Liver (tissue), 7 donors: ENCODE measurements at regions not wholly inside any gene's neighbourhood (a gene's known extent, or its start where the extent isn't known, plus 50 kb on each side); places are given as distances from the start of the nearest gene placed in this dataset.
"Not testable (repeated sequence)": the region's sequence is repeated elsewhere in the genome, so short reads cannot be mapped to it uniquely, and the experiment has no call there.

Experiments
- DNase-seq: peaks from one replicate; pipeline ENCODE4 v3.0.0-alpha.2; 2017; ENCODE audit warnings: low spot score
- H3K27ac ChIP-seq, 2 donors: one replicate each; pipeline ENCODE4 v1.7.0; 2013; ENCODE audit warnings: inconsistent platforms in 2 of 2, low read length in 2 of 2, control low read depth in 1 of 2, low read depth in 1 of 2, mild to moderate bottlenecking in 1 of 2
- H3K27me3 ChIP-seq, 4 donors: one replicate each; pipeline versions ENCODE4 v1.6.1 to v1.7.0; 2013; ENCODE audit warnings: low read length in 3 of 4, inconsistent platforms in 1 of 4, mild to moderate bottlenecking in 1 of 4, moderate library complexity in 1 of 4; ENCODE audit not compliant: control insufficient read depth in 4 of 4, insufficient read depth in 4 of 4
- H3K36me3 ChIP-seq, 4 donors: one replicate each; pipeline versions ENCODE4 v1.6.1 to v1.7.0; 2013; ENCODE audit warnings: low read length in 3 of 4, mild to moderate bottlenecking in 3 of 4, low read depth in 1 of 4, moderate library complexity in 1 of 4; ENCODE audit not compliant: control insufficient read depth in 4 of 4, insufficient read depth in 3 of 4
- H3K4me1 ChIP-seq, 4 donors: one replicate each; pipeline versions ENCODE4 v1.6.1 to v1.7.0; 2013; ENCODE audit warnings: low read length in 3 of 4, mild to moderate bottlenecking in 3 of 4, moderate library complexity in 1 of 4; ENCODE audit not compliant: control insufficient read depth in 4 of 4, insufficient read depth in 4 of 4
- H3K4me3 ChIP-seq, 3 donors: one replicate each; pipeline versions ENCODE4 v1.6.1 to v1.7.0; 2013; ENCODE audit warnings: low read length in 3 of 3, control low read depth in 1 of 3, low read depth in 1 of 3, mild to moderate bottlenecking in 1 of 3
- H3K9ac ChIP-seq, 2 donors: one replicate each; pipeline ENCODE4 v1.7.0; 2013; ENCODE audit warnings: low read length in 2 of 2, mild to moderate bottlenecking in 2 of 2, moderate library complexity in 2 of 2, control low read depth in 1 of 2, low read depth in 1 of 2
- H3K9me3 ChIP-seq, 4 donors: one replicate each; pipeline versions ENCODE4 v1.6.1 to v1.7.0; 2013; ENCODE audit warnings: low read length in 3 of 4; ENCODE audit not compliant: control insufficient read depth in 4 of 4
- ATF3 ChIP-seq: IDR thresholded peaks from 2 replicates; pipeline ENCODE4 v1.6.1; 2016; ENCODE audit warnings: antibody characterized with exemption
- EGR1 ChIP-seq, 2 donors: IDR thresholded peaks; 2 replicates each; pipeline ENCODE4 v1.6.1; 2016 to 2018; ENCODE audit warnings: antibody characterized with exemption in 2 of 2, low read depth in 2 of 2
- FOXA1 ChIP-seq: IDR thresholded peaks from 2 replicates; pipeline ENCODE4 v1.6.1; 2016; ENCODE audit warnings: antibody characterized with exemption
- GABPA ChIP-seq, 2 donors: IDR thresholded peaks in 1 of 2; conservative IDR thresholded peaks in 1 of 2; 2 replicates each; pipeline ENCODE4 v1.6.1; 2016; ENCODE audit warnings: antibody characterized with exemption in 2 of 2, mild to moderate bottlenecking in 1 of 2, moderate library complexity in 1 of 2
- HNF4G ChIP-seq: IDR thresholded peaks from 2 replicates; pipeline ENCODE4 v1.6.1; 2016; ENCODE audit warnings: antibody characterized with exemption
- NR2F2 ChIP-seq: IDR thresholded peaks from 2 replicates; pipeline ENCODE4 v1.6.1; 2016; ENCODE audit warnings: antibody characterized with exemption
- RXRA ChIP-seq, 2 donors: IDR thresholded peaks; 2 replicates each; pipeline ENCODE4 v1.6.1; 2017 to 2018; ENCODE audit warnings: antibody characterized with exemption in 2 of 2, mild to moderate bottlenecking in 1 of 2
- YY1 ChIP-seq: IDR thresholded peaks from 2 replicates; pipeline ENCODE4 v1.6.1; 2016; ENCODE audit warnings: antibody characterized with exemption, mild to moderate bottlenecking
- WGBS: extraction: QIAGEN DNeasy Blood & Tissue Kit; methylation state at CpG from one replicate; pipeline ENCODE4 v1.1.7; 2013; 5-methylcytosine and 5-hydroxymethylcytosine counted together
- donor health status: healthy.
- donor health status: healthy.
- donor health status: healthy.
- donor health status: healthy.

- H3K9ac ChIP-seq = no peak overlapping the region
- no peak overlapping the region for H3K27ac ChIP-seq
- 82% methylated on average over 23 of the region's 23 CpGs for WGBS
- H3K4me3 ChIP-seq = no peak overlapping the region
- no peaks in the 10 kb centered on the region for H3K36me3 ChIP-seq
- H3K27me3 ChIP-seq = no peaks in the 10 kb centered on the region
- no peak for TF ChIP-seq FOXA1
- TF ChIP-seq NR2F2 = no peak
- no peak for TF ChIP-seq RXRA (IDR thresholded peaks at IDR 0.05)
- TF ChIP-seq YY1 = no peak
- no peak for TF ChIP-seq ATF3
- no peak for TF ChIP-seq GABPA (IDR thresholded peaks at IDR 0.05 in 1 of 2, conservative IDR thresholded peaks at IDR 0.05 in 1 of 2)
- no peak for DNase-seq
- peaks cover 0 to 3% (median 0%) of the 10 kb centered on the region in 4 donors for H3K4me1 ChIP-seq
- peaks cover 0 to 4% (median 0%) of the 10 kb centered on the region in 4 donors for H3K9me3 ChIP-seq
These were observed 277.6 kb downstream of the ADGRD1 start for GRCh38 chr12:131231032-131231980.

DNA sequence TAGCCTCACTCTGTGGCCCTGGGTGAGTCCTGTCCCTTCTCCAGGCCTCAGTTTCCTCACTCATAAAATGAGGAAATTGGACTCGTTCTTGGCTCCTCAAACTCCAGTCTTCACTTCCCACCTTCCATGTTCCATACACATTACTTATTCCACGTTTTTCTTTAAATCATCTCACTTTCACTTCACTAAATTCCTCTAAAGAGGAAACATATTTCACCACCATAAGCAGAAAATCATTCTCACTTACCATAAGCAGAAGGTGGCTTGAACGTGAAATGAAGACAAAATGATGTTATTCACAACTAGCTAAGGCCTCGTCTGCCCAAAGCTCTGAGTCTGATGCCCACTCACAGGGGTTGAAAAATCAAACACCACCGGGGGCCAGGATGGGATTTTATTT is 278.3 kb downstream of the ADGRD1 start:
- no peak overlapping the region for H3K27ac ChIP-seq
- no peak overlapping the region for H3K4me3 ChIP-seq
- 77% methylated on average over 5 of the region's 5 CpGs for WGBS
- H3K9ac ChIP-seq = no peak overlapping the region
- peaks cover 0 to 3% (median 0%) of the 10 kb centered on the region in 4 donors for H3K4me1 ChIP-seq
- DNase-seq = no peak
- no peaks in the 10 kb centered on the region for H3K36me3 ChIP-seq
- peaks cover 0 to 4% (median 0%) of the 10 kb centered on the region in 4 donors for H3K9me3 ChIP-seq
- no peaks in the 10 kb centered on the region for H3K27me3 ChIP-seq
- TF ChIP-seq HNF4G = no peak
- TF ChIP-seq EGR1 (IDR thresholded peaks at IDR 0.05; ENCODE audit: low read depth in 2 of 2) = no peak

- not testable (repeated sequence) for H3K4me1 ChIP-seq, H3K4me3 ChIP-seq, H3K9ac ChIP-seq, H3K36me3 ChIP-seq, H3K27ac ChIP-seq, H3K9me3 ChIP-seq, H3K27me3 ChIP-seq, DNase-seq
- WGBS = 95% methylated on average over 14 of the region's 14 CpGs
These were observed 279.2 kb downstream of the ADGRD1 start for GRCh38 chr12:131232872-131233271.

GRCh38 chr12:131233850-131234789 is 280.4 kb downstream of the ADGRD1 start:
- H3K4me3 ChIP-seq, H3K9me3 ChIP-seq, H3K4me1 ChIP-seq, H3K27ac ChIP-seq, H3K27me3 ChIP-seq, DNase-seq, H3K9ac ChIP-seq, H3K36me3 ChIP-seq: not testable (repeated sequence)
- 84% methylated on average over 16 of the region's 16 CpGs for WGBS
